Tibial nerve (tissue), 4 donors: ENCODE measurements at regions not wholly inside any gene's neighbourhood (a gene's known extent, or its start where the extent isn't known, plus 50 kb on each side); places are given as distances from the start of the nearest gene placed in this dataset.

Experiments used
- EP300 ChIP-seq, 2 donors: sonication (generic); formaldehyde crosslinking; IDR thresholded peaks; one replicate each; pipeline ENCODE4 v1.6.1; 2017; ENCODE audit warnings: antibody characterized with exemption in 2 of 2, mild to moderate bottlenecking in 1 of 2
- TF ChIP-seq, protein P1 (sequence below), 5 experiments: fragments of 200-600 bp in 3 of 5; fragments of 450-650 bp in 2 of 5; sonication (generic) in 3 of 5; IDR thresholded peaks; one replicate each; pipeline ENCODE4 v1.5.1; 2016 to 2019; ENCODE audit warnings: antibody characterized with exemption in 5 of 5, mild to moderate bottlenecking in 3 of 5, moderate library complexity in 2 of 5

DNA sequence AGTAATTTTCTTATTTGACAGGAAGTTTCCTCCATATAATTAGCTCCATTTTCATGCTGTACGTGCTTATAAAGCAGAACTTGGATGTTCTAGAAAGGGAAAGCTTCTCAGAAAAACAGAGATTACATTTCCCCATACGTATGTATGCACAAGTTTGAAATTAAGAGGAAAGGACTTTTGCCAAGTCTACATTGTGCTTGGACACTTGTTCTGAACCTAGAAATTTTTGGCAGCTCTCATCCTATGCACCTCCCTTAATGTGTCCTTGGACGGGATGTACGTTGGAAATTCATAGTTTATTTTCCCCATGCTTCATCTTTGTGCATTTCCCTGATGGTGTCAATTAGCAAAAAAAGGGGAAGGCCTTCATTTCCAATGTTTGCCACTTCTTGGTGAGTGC lies 322.7 kb downstream of the BLID start:
- TF ChIP-seq EP300 (IDR thresholded peaks at IDR 0.05): no peak
- TF ChIP-seq, protein P1, sequence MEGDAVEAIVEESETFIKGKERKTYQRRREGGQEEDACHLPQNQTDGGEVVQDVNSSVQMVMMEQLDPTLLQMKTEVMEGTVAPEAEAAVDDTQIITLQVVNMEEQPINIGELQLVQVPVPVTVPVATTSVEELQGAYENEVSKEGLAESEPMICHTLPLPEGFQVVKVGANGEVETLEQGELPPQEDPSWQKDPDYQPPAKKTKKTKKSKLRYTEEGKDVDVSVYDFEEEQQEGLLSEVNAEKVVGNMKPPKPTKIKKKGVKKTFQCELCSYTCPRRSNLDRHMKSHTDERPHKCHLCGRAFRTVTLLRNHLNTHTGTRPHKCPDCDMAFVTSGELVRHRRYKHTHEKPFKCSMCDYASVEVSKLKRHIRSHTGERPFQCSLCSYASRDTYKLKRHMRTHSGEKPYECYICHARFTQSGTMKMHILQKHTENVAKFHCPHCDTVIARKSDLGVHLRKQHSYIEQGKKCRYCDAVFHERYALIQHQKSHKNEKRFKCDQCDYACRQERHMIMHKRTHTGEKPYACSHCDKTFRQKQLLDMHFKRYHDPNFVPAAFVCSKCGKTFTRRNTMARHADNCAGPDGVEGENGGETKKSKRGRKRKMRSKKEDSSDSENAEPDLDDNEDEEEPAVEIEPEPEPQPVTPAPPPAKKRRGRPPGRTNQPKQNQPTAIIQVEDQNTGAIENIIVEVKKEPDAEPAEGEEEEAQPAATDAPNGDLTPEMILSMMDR (IDR thresholded peaks at IDR 0.05): no peak
